Stimulated activated CD4-positive, alpha-beta T cell treated with anti-CD3 and anti-CD28 coated beads, Interleukin-2, amount 100 ng/mL, for 24 hours (primary cell): ENCODE measurements at regions not wholly inside any gene's neighbourhood (a gene's known extent, or its start where the extent isn't known, plus 50 kb on each side); places are given as distances from the start of the nearest gene placed in this dataset.

ENCODE experiments used
- DNase-seq, 2 donors: peaks; one replicate each; pipeline ENCODE4 v3.0.0-alpha.2; 2020

DNA sequence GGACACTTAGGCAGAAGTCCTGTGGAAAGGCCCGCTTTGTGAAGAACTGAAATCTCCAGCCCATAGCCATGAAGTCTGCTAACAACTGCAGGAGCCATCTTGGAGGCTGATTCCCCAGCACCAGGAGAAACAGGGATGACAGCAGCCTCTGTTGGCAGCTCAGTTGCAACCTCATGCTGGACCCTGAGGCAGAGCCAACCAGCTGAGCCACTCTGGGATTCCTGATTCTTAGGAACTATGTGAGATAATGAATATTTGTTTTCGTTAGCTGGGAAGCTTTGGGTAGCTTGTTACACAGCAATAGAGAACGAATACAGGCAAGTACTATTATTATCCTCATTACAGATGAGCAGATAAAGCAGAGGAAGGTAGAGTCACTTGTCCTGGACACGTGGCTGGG, 210.5 kb upstream of the ANKH start:
- no peak for DNase-seq

DNA sequence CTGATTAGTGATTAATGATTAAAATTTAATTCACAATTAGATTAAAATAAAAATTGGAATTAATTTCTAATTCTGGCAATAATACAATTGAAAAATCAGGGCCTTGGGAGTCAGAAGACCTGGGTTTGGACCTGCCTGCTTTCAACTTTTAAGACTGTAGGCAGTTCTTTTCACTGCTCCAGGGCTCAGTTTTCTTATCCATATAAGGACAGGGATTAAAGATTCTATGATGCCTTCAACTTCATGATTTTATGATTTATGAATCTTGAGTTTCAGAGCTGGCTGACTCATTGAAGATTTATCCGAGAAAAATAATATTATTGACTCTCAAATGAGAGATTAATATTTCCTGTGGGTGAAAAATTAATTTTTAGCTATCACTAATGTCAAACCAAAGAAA, 208.6 kb upstream of the ANKH start:
- DNase-seq, result no peak

- DNase-seq, result no peak
These were observed 208.0 kb upstream of the ANKH start for GRCh38 chr5:15079566-15079965.

GRCh38 chr5:15074651-15075050, 203.1 kb upstream of the ANKH start:
- no peak for DNase-seq

- DNase-seq, result no peak
These were observed 201.9 kb upstream of the ANKH start for GRCh38 chr5:15073453-15073852.

DNA sequence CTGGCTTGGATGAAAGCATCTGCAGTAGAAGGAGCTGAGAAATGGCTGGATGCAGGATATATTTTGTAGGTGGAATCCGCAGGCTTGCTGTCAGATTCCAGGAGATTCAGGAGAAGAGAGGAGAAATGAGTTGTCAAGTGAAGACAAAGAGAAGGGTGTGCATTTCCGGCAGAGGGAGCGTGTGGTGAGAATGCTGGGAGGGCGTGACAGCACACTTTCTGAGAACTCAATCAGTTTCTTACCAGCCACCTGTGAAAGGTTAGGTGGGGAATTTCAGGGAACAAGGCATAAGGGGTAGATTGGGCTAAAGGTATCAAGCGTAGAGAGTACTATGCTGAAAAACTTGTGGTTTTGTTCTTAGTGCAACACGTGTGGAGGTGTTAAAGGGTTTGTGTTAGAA, 199.3 kb upstream of the ANKH start:
- DNase-seq, result no peak

DNA sequence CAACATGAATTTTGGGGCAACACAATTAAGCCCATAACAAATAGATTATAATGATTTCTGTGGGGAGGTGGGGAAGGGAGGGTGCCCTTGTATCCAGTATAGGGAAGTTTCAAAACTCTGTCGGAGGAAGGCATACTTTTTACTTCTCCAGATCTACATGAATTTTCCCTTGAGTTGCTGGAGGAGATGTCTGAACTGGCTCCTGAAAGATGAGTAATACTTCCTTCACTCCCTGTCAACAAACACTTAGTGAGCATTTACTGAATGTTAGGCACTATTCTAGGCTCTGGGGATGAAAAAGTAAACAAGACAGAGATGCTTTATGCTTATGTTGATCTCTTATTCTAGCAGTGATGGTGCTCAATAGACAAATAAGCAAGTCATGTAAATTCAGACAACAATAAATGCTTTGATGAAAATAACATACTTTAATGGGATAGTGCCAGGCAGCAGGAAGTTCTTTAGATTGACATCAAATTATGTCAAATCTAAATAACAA, 197.9 kb upstream of the ANKH start:
- DNase-seq, result no peak

DNA sequence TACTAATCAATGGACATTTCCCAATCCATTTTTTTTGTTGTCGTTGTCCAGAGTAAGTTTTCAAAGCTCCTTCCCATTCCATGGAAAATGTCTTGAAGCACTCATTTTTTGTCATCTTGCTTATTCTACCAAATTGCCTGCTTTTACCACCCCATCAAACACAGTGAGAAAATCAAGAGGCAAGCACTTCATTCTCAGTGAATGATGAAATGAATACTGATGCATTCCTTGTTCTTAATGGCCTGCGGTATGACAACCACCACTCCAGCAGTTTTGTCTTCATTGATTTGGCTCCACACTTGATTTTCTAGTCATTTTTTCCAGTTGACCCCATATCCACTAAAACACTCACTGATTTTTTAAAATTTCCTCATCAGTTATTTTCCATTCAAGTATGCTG, 193.5 kb upstream of the ANKH start:
- no peak for DNase-seq

- no peak for DNase-seq
These were observed 192.8 kb upstream of the ANKH start for GRCh38 chr5:15064396-15064795.

- no peak for DNase-seq
These were observed 185.5 kb upstream of the ANKH start for GRCh38 chr5:15056988-15057592.

GRCh38 chr5:15044521-15044920, 172.9 kb upstream of the ANKH start:
- no peak for DNase-seq

- DNase-seq, result no peak
These were observed 165.8 kb upstream of the ANKH start for GRCh38 chr5:15037247-15037908.

- no peak for DNase-seq
These were observed 162.8 kb upstream of the ANKH start for GRCh38 chr5:15034379-15034778.

- no peak for DNase-seq
These were observed 159.6 kb upstream of the ANKH start for GRCh38 chr5:15031180-15031579.

- no peak for DNase-seq
These were observed 156.2 kb upstream of the ANKH start for GRCh38 chr5:15027764-15028163.

DNA sequence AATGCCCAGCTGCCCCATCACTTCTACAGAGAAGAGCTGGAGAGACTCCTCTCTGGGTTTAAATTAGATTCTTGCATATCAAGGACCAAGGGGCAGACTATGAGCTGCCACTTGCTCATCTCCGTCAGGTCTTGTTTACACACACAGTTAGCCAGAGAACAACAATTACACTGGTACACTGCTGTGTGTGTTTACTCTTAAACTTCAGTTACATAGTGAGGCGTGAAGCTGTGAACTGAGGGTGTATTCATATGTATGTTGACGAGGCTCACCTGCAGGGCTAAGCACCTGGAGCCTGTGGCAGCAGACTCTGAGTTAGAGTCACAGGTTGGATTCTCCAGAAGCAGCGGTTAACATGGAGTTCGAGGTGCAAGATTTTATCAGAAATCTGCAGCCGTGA, 155.4 kb upstream of the ANKH start:
- DNase-seq, result no peak

DNA sequence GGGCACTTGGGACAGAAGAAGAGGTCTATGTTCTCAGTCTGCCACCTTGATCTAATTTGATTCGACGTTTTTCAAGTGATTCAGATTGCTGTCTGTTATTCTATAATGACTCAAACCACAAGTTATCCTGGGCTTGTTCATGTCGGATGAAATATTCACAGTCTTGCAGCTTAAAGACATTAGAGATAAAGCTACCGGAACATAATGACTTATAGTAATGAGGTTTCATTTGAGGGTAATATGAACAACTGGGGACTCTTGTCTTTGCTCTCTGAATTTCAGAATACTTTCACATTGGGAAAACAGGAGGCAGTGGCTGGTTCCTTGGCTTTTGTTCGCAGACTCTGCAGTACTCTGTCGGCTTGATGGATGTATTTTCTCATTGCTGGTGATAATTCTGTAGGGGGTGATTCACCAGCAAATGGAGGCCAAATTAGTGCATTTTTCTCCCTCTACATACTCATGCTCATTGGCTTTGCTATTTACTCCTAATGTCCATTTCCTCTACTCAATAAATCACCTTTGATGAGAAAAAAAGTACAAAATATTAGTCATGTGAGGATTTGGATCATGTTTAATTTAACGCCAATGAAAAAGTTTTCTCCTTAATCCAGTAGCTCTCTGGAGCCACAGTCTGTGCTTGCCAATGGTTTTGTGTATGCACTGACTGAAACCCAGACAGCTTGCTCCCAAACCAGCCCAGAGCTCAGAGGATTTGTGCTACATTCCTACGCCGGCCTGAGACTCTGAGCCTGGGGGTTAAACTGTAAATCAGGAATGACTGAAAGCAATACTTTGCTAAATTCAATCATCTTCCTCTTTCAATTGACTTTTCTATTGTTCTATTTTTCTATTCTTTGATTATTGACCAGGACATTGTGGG, 154.7 kb upstream of the ANKH start:
- no peak for DNase-seq

GRCh38 chr5:15023846-15024245, 152.3 kb upstream of the ANKH start:
- no peak for DNase-seq

DNA sequence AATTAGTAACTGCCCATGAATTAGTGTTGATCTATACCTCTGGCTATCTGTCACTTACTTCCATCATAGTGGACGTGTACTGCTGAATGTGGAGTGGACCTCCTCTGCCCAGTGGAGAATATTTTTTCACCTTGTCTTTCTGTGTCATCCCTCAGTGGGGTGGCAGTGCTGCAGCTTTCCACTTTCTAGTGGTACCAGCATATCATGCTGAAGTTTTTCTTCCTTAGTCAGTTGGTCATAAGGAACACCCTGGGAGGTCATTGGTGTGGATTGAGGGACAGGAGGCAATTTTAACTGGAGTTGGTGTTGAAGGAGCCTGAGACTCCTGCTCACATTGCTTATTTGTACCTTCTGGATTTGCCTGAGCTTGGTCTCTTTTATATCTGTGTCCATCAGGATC, 151.7 kb upstream of the ANKH start:
- no peak for DNase-seq

GRCh38 chr5:15021266-15022046, 149.9 kb upstream of the ANKH start:
- no peak for DNase-seq

DNA sequence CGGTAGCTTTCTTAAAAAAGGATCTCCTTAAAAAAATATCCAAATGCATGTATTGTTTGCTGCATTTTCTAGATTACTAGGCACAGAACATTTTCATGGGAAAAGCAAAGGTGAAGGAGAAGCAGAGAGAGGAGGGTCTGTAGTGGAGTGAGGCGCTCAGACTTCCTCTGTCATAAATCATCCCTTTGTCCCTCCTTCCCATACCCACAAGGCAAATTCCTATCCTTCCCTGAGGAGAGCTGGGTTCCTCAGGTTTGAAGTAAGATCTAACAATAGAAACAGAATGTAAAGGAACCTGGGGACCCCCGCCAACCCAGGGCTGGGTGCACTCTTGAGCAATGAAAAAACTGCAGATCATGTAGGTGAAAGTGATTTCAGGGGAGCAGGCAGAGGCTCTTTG, 149.2 kb upstream of the ANKH start:
- no peak for DNase-seq

GRCh38 chr5:15014809-15015208, 143.2 kb upstream of the ANKH start:
- no peak for DNase-seq
